ENCODE measurements at regions not wholly inside any gene's neighbourhood (a gene's known extent, or its start where the extent isn't known, plus 50 kb on each side); places are given as distances from the start of the nearest gene placed in this dataset.

GRCh38 chr21:22903851-22904250 lies 1905.6 kb downstream of the NCAM2 start:
- TF ChIP-seq, protein P1, sequence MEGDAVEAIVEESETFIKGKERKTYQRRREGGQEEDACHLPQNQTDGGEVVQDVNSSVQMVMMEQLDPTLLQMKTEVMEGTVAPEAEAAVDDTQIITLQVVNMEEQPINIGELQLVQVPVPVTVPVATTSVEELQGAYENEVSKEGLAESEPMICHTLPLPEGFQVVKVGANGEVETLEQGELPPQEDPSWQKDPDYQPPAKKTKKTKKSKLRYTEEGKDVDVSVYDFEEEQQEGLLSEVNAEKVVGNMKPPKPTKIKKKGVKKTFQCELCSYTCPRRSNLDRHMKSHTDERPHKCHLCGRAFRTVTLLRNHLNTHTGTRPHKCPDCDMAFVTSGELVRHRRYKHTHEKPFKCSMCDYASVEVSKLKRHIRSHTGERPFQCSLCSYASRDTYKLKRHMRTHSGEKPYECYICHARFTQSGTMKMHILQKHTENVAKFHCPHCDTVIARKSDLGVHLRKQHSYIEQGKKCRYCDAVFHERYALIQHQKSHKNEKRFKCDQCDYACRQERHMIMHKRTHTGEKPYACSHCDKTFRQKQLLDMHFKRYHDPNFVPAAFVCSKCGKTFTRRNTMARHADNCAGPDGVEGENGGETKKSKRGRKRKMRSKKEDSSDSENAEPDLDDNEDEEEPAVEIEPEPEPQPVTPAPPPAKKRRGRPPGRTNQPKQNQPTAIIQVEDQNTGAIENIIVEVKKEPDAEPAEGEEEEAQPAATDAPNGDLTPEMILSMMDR (IDR thresholded peaks at IDR 0.05), result no peak
- TF ChIP-seq POLR2A (IDR thresholded peaks at IDR 0.05), result no peak

Data from Peyer's patch (tissue), 4 donors.